LHCN-M2 (cell line): ENCODE measurements at regions not wholly inside any gene's neighbourhood (a gene's known extent, or its start where the extent isn't known, plus 50 kb on each side); places are given as distances from the start of the nearest gene placed in this dataset.
A peak's percentile ranks its signal among the peaks of the same experiment; 100 is the strongest.

Experiments
- DNase-seq: peaks from one replicate; pipeline ENCODE4 v3.0.0-alpha.2; 2012; ENCODE audit warnings: low read depth

DNA sequence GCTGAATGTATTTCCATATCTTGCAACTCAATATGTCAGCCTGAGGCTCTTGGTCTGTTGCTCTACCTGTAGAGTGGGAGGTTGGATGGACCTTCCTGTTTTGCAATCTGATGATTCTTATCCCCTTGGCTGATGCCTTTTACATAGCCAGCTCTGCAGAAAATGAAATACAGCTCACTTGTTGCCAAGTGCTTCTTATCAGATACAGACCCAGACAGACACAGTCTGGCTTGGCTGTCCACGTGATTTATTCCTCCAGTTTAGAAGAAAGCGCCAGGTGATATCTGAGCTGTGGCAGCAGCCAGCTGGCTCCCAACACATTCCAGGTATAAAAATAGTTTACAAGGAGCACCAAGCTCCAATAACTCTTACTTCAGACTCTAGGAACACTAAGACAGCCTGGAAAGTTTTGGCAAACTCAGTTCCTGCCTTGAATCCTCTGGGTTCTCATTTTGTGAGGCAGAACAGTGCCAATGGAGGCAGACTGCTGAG is 479.2 kb upstream of the USP24 start:
- no peak for DNase-seq

DNA sequence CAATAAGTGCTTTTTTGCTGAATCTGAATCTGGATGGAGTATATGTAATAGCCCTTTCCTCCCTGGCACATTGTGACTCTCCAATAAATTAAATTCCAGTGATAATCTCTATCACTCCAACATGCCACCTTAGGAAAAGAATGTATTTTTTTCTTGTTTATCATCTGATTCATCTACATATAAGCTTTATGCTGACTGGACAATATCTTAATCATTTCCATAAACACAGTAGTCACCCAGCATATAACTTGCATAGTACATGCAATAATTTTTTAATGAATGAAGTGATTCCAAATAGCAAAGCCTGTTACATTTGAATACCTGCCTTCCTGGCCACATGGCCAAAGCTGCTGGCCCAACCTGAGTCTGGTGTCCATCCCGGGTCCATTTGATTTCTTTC is 477.6 kb upstream of the USP24 start:
- DNase-seq, result no peak

DNA sequence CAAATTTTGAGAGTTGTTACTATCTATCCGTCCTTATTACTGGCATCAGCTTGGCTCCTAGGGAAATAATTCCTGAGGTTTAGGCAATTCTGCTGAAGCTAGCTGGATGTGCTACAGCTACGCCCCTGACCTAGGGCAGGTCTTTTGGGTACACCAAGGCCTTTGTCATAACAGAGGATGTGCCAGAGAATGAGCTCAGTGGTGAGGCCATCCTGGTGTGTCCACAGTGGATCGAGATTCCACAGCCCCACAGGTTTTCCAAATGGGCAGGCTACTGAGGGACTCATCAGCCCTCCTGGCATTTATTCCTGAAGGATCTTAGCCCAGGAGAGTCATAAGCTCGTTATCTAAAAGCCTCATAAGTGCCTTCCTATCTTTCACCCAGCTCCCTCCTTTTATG is 475.2 kb upstream of the USP24 start:
- no peak for DNase-seq

DNA sequence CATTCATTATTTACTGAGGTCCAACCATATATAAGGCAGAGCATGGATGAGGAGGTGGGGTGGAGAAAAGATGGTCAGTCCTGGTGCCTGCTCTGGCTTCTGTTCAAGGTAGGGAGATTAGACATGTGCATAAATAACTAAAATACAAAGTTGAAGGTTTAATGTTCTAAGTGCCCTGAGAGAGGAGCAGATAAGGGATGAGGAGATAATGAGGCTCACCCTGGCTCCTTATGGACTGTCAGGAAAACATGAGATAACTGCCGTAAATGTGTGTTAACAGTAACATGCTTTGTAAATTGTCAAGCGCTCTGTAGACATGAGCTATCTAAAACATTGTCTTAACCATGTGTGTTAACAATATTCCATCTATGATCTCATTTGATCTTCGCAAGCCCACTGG is 474.6 kb upstream of the USP24 start:
- no peak for DNase-seq

DNA sequence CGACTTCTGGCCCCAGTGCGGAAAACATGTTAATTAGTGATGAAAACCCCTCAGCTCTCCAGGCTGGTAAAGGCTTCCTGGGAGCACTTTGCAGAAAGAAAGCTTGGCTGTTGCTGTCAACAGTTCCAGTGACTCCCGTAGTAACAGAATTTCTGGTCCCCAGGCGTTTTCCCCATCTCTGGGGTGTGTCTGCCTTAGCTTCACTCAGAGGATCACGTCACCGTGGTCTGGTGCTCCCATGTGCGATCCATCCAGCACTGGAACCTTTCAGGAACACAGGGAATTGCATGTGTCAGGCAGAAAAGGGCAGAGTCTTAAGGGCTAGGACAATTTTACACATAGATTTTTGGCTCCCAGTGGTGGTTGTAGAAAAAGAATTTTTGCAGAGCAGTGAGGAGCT is 470.4 kb upstream of the USP24 start:
- no peak for DNase-seq

DNA sequence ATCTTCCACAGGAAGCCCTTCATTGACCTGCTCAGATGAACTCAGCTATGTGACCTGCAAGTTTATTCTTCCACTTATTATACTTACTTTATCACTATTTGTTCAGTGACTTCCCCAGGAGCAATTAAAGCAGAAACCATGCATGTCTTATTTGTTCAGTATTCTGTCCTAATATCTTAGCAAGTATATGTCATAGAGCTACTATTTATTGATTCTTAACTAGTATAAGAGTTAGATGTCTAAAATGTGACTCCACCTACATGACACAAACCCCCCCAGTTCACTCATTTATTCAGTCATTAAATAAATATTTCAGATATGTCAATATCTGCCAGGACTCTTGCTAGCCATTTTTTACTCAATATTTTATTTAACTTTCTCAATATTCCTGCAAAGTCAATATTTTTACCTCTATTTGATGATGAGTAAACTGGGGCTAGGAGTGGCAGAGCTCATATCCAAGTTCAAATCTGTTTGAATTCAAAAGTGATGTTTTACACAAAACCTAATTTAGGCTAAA is 469.0 kb upstream of the USP24 start:
- DNase-seq, result no peak

DNA sequence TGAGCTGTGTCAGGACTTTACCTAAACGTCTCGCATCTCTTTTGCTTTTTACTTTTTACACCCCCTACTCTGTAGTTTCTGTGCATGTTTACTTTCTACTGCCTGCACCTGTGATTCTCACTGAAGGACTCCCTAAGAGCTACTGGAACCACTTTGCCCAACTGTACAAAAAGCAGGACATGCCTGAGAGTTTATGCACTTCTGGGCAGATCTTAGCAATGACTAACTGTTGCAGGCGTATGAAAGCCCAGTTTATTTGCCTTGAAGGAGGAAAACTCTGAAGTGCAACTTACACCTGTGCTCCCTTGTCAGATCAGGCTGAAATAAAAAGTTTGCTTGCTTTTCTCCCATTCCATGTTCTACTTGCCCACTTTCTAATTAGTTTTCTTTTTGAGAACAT is 467.0 kb upstream of the USP24 start:
- peak; percentile 68 for DNase-seq

DNA sequence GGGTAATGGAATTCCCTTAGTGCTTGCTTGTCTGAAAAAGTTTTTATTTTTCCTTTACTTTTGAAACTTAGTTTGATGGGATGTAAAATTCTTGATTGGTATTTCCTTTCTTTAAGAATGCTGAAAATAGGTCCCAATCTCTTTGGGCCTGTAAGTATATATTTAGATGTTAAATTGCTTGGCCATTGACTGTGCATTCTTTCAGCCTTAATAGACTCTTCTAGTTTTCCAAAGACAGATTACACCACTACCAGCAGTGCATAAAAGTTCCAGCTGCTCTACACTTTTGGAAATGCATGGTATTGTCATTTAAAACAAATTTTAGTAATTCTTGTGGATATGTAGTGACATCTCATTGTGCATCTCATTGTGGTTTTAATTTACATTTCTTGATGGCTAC is 464.8 kb upstream of the USP24 start:
- peak; percentile 33 for DNase-seq

DNA sequence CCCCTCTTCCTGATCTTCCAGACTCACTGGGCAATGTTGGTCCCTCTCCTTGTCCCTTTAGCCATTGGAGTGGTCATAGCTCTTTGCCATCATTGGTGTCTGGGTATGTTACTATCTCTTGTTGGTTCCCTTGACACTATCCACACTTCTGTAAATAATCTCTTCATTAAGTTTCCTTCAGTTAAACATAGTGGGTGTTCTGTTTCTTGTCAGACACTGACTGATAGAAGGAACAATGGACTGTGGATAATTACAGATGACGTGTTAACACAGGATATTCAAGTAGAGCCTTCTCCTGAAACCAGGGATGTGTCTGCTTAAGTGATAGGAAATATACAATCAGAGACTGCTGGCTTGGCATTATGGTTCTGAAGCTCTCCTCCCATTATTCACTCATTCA is 458.3 kb upstream of the USP24 start:
- DNase-seq, result no peak

DNA sequence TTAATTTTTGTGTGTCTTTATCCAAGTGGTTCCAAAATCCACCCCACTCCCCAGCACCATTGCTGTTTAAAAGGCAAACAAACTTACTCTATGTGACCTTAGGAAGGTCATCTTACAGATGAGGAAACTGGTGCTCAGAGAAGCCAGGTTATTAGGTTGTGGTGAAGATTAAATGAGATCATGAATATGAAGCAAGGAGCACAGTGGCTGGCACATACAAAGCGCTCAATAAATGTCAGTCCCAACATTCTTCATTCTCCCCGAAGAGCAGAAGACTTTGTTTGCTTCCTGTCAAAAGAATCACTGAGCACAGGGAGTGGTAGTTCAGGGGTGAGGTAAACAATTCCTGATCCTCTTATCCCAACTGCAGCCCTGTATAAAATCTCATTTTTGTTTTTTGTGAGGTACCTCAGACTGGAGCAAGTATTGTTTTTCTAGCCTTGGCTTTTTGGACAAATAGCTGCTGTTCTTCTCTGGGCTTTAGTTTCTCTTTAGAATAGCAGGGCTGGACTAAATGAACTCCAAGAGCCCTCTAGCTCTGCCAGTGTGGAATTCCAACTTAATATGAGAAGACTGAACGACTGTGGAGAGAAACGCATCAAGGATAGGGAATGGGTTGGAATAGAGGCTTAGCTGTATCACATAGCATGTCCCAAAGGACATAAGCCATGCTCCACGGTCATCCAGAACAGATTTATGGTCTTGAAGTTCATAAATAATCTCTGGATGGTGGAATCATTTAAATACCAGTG is 455.3 kb upstream of the USP24 start:
- peak; percentile 55 for DNase-seq

DNA sequence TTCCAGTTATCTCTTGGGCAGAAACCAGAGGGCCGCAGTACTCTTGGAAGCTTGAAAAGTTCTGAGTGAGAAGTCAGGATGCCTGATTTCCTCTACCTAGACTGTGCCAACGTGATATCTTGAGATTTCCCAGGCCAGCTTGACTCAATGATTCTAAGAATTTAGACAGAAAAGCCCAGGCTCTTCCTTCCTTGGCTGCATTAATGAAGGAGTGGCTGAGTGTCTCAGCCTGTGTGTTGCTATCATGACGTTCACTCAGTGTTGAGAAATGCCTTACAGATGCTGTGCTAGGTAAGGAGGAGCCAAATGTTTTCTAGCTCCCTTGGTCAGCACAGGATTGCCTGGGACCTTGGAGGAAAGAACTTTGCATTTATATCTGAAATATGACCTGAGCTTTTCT is 454.1 kb upstream of the USP24 start:
- DNase-seq, result peak; percentile 24

DNA sequence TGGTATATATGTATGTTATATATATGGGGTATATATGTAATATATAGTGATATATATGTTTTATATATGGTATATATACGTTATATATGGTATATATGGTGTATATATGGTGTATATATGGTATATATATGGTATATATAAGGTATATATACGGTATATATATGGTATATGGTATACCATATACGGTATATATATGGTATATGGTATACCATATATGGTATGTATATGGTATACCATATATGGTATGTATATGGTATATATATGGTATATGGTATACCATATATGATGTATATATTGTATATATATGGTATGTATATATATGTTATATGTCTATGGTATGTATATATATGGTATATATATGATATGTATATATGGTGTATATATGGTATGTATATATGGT is 447.7 kb upstream of the USP24 start:
- DNase-seq, result no peak

DNA sequence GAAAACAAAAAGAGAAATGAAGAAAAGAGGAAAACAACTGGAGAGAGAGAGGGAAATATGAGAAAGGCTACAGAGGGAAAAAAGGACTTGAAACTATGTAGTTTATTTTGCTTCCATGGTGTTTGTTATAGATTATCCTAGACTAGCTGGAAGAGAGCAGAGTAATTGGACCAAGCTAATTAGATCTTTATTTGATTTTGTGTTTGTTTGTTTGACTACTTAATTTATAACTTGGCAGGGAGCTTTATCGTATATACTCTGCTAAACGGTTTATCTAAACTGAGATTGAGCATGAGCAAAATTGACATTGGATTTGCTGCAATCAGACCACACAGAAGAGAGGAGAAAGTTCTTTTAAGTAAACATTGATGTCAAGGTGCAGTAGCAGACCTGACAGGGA is 443.8 kb upstream of the USP24 start:
- DNase-seq, result no peak

DNA sequence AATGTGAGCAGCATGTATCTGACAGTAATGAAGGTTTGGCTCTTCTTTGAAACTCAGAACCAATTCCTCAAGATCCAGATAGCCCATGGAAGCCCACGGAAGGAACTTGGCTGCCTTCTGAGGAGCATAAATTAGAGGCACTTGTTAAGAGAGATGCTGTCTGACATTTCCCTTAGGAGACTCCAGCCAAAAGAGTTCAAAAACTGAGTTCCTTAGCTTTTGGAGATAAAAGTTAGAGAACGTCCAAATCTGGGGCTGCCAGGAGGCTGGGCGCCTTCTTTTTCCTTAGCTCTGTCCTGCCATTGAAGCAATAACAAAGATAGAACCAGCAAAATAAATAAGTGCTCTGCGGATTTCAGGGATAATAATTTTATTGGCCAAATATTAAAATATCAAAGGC is 439.6 kb upstream of the USP24 start:
- DNase-seq, result no peak

DNA sequence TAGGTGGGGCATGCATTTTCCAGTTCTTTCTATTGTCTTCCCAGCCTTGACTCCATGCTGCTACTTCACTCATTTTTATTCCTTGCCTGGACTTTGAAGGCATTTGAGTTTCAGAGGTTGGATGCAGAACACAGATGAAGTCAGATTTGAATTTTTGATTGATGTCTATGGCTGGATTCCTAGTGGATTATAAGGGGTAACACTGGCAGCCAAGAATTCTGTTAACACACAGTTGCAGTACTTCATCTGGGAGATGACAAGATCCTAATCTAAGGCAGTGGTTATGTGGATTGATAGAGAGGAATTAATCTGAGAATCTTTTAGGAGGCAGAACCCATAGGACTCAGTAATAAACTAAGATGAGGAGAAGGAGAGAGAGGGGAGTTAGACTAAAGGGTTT is 439.0 kb upstream of the USP24 start:
- DNase-seq, result no peak

DNA sequence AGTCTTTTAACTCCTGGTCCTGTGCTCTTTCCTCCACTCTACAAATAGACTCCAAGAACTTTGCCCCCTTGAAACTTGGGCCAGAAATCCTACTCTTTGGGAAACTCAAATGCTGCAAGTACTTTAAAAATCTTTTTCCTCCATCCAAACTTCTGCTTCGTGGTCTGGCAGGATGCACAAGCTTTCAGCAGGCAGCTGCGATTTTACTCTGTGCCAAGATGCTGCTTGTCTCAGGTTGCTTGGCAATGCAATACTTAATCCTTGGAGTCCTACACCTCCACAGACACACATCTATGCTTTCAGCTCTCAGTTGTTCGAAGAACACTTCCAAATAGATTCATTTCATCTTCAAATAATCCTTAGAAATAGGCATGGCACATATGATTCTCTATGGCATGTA is 435.3 kb upstream of the USP24 start:
- no peak for DNase-seq

DNA sequence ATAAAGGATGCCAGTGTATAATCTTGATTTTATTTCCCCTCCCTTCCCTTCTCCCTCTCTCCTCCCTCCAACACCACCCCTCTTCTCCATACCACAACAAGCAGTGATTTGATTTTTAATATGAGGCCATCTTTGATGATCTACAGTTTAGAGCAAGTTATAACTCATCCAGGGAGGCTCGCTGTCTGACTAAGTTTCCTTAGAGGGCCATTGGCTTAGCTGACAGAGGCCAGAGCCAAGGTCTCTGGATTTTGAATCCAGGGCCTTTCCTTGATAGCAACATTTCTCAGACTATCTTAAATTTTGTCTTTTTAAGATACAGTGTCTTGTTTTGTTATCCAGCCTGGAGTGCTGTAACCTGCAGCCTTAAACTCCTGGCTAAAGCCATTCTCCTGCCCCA is 431.0 kb upstream of the USP24 start:
- no peak for DNase-seq

DNA sequence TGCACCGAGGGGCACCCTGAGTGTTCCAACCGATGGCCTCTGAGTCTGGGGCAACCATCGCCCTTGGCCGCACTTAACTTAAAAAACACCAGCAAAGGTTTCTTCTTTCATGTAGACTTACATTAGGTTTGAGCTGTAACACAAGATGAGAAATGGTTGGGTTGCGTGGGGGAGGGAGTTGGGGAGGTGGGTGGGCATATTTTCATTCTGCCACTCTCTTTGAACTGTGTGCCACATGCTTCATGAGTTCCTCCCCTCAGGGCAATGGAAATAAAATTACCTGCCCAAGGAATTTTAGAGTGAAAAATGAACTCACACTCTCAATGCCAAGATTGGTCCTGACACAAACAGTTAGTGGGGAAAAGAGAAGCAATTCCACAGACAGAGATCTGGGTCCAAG is 430.1 kb upstream of the USP24 start:
- no peak for DNase-seq

DNA sequence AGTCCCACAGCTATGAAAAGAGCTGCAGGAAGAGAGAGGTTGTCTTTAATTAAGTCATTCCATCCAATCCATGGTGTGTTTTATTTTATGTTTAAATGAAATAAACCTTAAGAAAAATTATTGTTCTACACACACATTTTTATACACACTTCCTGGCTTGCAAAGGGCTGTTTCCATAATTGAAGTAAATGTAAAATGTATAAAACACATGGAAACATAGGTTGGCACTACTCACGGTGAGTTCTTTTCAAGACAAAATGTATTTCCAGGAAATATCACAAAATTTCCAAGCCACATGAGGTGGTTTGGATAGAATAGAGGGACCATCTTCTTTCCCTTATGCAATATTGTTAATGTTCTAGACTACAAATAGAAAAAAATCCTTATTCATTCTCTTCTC is 426.8 kb upstream of the USP24 start:
- no peak for DNase-seq

DNA sequence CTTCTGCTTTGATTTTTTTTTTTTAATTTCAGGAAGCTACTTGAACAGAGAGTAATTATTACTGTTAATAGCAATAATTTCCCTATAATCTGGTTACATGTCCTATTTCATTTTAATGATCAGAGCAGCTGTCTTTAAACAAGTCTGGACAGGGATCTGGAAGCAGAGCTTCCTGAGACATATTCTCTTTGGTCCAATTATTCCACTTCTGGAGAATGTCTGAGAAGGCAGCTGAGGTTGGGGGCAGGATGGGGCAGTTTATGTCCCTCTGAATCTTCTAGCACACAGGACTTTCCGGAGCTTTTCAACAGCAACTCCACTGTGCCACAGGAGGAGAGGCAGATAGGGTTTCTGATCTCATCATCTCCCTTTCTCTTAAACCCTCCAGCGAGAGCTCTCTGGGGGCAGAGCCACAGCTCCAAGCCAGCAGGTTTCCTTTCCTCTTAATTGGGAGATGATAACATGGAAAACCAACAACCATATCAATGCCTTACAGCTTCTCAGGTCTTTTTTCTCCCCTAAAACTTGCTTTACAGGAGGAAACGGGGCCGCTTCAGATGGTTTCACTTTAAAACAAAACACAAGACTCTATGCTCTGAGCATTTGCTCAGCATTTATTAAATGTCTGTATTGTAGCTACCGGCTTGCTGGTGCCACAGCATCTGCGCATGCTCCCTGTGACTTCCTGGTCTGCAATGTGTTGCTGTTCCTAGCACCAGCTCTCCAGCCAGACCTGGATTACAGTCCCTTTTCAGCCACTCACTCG is 425.7 kb upstream of the USP24 start:
- peak; percentile 60 for DNase-seq

DNA sequence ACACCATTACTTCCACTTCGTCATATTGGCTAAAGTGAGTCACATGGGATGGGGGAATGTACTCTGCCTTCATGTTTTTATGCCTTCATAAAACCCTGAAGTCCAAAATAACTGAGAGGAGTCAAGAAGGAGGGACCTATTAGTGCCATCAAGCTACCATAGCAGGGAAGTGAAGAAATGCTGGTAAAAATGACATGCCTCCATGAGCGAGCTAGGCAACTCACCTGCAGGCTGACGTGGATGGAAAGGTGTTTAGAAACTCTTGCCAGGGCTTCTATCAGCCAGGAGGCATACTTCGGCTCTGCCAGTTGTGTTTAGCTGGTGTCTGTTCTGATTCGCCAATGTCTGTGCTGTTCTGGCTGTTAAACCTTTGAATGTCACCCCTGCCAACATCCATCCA is 424.4 kb upstream of the USP24 start:
- DNase-seq, result no peak

DNA sequence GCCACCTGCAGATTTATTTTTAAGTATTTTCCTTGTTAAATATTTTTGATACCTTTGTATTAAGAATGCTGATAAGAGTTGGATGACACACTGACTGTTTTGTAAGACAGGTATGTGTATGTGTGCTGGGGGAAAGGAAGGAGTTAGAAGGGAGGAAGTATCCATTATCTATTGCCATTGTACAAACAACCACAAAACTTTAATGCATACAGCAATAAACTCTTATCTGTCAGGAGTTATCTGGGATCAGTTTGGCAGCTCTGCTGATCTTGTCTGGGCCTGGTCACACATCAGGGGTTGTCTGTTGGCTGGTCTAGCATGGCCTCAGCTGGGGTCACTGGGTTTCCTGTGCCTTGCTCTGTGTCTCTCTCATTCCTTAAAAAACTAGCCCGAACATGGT is 423.9 kb upstream of the USP24 start:
- DNase-seq, result no peak

DNA sequence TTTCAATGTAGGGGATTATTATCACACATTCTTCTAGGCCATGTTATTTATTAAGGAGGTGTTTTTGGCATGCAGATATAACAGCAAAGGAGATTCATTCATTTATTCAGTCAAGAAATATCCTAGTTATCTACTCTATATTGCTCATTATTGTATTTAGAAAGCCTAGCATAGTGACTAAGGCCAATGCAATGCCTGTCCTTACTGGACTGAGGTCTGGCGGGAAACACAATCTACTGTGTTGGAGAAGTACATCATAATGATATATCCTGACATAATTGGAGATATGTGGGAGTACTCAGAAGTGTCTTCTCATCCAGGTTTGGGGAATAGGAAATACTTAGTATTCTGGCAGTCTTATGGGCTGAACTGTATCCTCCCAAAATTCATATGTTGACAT is 421.5 kb upstream of the USP24 start:
- DNase-seq, result peak; percentile 35
